PC-9 (cell line): ENCODE measurements at regions not wholly inside any gene's neighbourhood (a gene's known extent, or its start where the extent isn't known, plus 50 kb on each side); places are given as distances from the start of the nearest gene placed in this dataset.

Experiments used
- EZH2 ChIP-seq: fragments of 200-600 bp; sonication (generic); IDR thresholded peaks from 2 replicates; pipeline ENCODE4 v1.8.0; 2017; ENCODE audit warnings: antibody characterized with exemption, low read depth
- TF ChIP-seq, protein P1 (sequence below): fragments of 200-600 bp; sonication (generic); conservative IDR thresholded peaks from 2 replicates; pipeline ENCODE4 v1.6.1; 2017; ENCODE audit warnings: mixed run types, antibody characterized with exemption, mild to moderate bottlenecking, moderate library complexity

DNA sequence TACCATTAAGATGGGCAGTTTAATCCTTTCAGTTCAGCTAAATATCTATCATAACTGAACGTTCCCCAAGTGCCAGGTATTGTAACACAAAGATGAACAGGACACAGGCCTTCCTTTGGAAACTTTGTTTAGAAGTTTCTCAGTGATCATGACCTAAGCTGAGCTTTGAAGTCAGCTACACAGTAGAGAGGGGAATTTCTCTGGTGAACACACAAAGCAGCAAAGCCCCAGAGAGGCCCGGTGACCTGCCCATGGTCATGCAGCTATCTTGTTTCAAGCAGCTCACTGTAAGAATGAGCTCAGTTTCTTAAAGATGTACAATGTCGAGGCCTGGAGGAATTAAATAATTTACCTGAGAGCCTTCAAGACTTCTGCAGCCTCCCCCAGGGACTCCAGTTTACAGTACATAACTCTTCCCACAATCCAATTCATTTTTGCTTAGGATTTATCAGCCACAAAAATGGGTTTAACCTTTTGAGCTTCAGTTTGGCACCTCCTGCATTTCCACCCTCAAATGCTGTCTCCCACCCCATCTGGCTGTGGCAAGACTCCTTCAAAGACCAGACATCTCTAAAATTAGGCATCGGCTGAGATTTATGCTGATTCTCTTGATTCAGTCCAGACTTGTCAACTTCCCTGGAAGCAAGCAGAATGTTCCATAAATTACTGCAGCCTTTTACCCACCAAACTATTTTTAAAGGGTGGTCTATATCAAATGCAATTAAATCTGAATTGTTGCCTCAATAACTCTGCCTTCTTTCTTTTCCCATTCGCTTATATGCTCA lies 325.6 kb downstream of the TXNL1 start:
- TF ChIP-seq, protein P1, sequence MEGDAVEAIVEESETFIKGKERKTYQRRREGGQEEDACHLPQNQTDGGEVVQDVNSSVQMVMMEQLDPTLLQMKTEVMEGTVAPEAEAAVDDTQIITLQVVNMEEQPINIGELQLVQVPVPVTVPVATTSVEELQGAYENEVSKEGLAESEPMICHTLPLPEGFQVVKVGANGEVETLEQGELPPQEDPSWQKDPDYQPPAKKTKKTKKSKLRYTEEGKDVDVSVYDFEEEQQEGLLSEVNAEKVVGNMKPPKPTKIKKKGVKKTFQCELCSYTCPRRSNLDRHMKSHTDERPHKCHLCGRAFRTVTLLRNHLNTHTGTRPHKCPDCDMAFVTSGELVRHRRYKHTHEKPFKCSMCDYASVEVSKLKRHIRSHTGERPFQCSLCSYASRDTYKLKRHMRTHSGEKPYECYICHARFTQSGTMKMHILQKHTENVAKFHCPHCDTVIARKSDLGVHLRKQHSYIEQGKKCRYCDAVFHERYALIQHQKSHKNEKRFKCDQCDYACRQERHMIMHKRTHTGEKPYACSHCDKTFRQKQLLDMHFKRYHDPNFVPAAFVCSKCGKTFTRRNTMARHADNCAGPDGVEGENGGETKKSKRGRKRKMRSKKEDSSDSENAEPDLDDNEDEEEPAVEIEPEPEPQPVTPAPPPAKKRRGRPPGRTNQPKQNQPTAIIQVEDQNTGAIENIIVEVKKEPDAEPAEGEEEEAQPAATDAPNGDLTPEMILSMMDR: no peak
- no peak for TF ChIP-seq EZH2
